MM.1S (cell line): ENCODE measurements at regions not wholly inside any gene's neighbourhood (a gene's known extent, or its start where the extent isn't known, plus 50 kb on each side); places are given as distances from the start of the nearest gene placed in this dataset.

Experiments used
- CTCF ChIP-seq: fragments of 300-600 bp; sonication (generic); IDR thresholded peaks from 2 replicates; pipeline ENCODE4 v1.5.1; 2016; ENCODE audit warnings: antibody characterized with exemption, low read length, mixed read lengths
- EZH2 ChIP-seq: fragments of 300-600 bp; sonication (generic); optimal IDR thresholded peaks from 2 replicates; pipeline ENCODE3; 2017; ENCODE audit warnings: low read depth, mild to moderate bottlenecking, antibody characterized with exemption, low read length, mixed read lengths
- EZH2phosphoT487 ChIP-seq: fragments of 300-600 bp; sonication (generic); IDR thresholded peaks from 2 replicates; pipeline ENCODE4 v1.6.1; 2018; ENCODE audit warnings: antibody characterized with exemption, low read length

- TF ChIP-seq CTCF (no peak), EZH2phosphoT487 (no peak), EZH2 (no peak)
Observed at GRCh38 chr16:5854027-5854426, 756.4 kb upstream of the EEF2KMT start.
